PFSK-1 (cell line): ENCODE measurements at regions not wholly inside any gene's neighbourhood (a gene's known extent, or its start where the extent isn't known, plus 50 kb on each side); places are given as distances from the start of the nearest gene placed in this dataset.

Source experiments
- FOXP2 ChIP-seq: optimal IDR thresholded peaks from 2 replicates; pipeline ENCODE3; 2011; ENCODE audit warnings: borderline replicate concordance, control low read depth, inconsistent platforms; ENCODE audit not compliant: insufficient read depth; ENCODE audit errors: extremely low read length, extremely low read depth
- POLR2AphosphoS5 ChIP-seq: IDR thresholded peaks from 2 replicates; pipeline ENCODE4 v1.6.1; 2012; ENCODE audit warnings: low read depth, mild to moderate bottlenecking, control low read depth, low read length, moderate library complexity
- REST ChIP-seq, 2 experiments: IDR thresholded peaks; 2 replicates each; pipeline versions ENCODE4 v1.6.1 to v1.8.0; 2011 to 2012; ENCODE audit warnings: low read depth in 2 of 2, low read length in 2 of 2, control low read depth in 1 of 2, inconsistent platforms in 1 of 2, mild to moderate bottlenecking in 1 of 2, moderate library complexity in 1 of 2; ENCODE audit not compliant: insufficient read depth in 1 of 2
- SIN3A ChIP-seq: IDR thresholded peaks from 2 replicates; pipeline ENCODE4 v1.6.1; 2012; ENCODE audit warnings: mild to moderate bottlenecking, low read length, moderate library complexity, borderline replicate concordance; ENCODE audit not compliant: insufficient read depth
- TAF1 ChIP-seq: IDR thresholded peaks from 2 replicates; pipeline ENCODE4 v1.6.1; 2012; ENCODE audit warnings: low read length, control low read depth, borderline replicate concordance; ENCODE audit not compliant: insufficient read depth

- no peak for TF ChIP-seq FOXP2
- TF ChIP-seq TAF1, result no peak
- TF ChIP-seq SIN3A, result no peak
- TF ChIP-seq REST (IDR thresholded peaks at IDR 0.05; ENCODE audit: insufficient read depth in 1 of 2, low read depth in 2 of 2, low read length in 2 of 2), result no peak
- TF ChIP-seq POLR2AphosphoS5, result no peak
Measured at GRCh38 chr12:43109631-43110345, 442.2 kb downstream of the ADAMTS20 start.

- TF ChIP-seq SIN3A (no peak), POLR2AphosphoS5 (no peak), FOXP2 (no peak), TAF1 (no peak), REST (IDR thresholded peaks at IDR 0.05; ENCODE audit: insufficient read depth in 1 of 2, low read depth in 2 of 2, low read length in 2 of 2) (no peak)
Measured at GRCh38 chr12:43108656-43109055, 443.3 kb downstream of the ADAMTS20 start.

GRCh38 chr12:43107026-43107775 lies 444.8 kb downstream of the ADAMTS20 start:
- TF ChIP-seq REST (IDR thresholded peaks at IDR 0.05; ENCODE audit: insufficient read depth in 1 of 2, low read depth in 2 of 2, low read length in 2 of 2) (no peak), FOXP2 (no peak)

GRCh38 chr12:43106355-43106754 lies 445.6 kb downstream of the ADAMTS20 start:
- no peak for TF ChIP-seq FOXP2
- TF ChIP-seq REST (IDR thresholded peaks at IDR 0.05; ENCODE audit: insufficient read depth in 1 of 2, low read depth in 2 of 2, low read length in 2 of 2), result no peak
- TF ChIP-seq TAF1, result no peak
- TF ChIP-seq SIN3A, result no peak
- no peak for TF ChIP-seq POLR2AphosphoS5
